ENCODE measurements at regions not wholly inside any gene's neighbourhood (a gene's known extent, or its start where the extent isn't known, plus 50 kb on each side); places are given as distances from the start of the nearest gene placed in this dataset.
"Not testable (repeated sequence)": the region's sequence is repeated elsewhere in the genome, so short reads cannot be mapped to it uniquely, and the experiment has no call there.

GRCh38 chr14:53365486-53366130 lies 212.5 kb upstream of the DDHD1 start:
- TF ChIP-seq CTCF (IDR thresholded peaks at IDR 0.05; ENCODE audit: extremely low read depth, missing control alignments): no peak

GRCh38 chr14:53362916-53363315 lies 209.8 kb upstream of the DDHD1 start:
- DNase-seq (ENCODE audit: low spot score): not testable (repeated sequence)

More at GRCh38 chr14:53365486-53366130, 212.5 kb upstream of the DDHD1 start:
- DNase-seq (ENCODE audit: low spot score): no peak

GRCh38 chr14:53360829-53361228 lies 207.7 kb upstream of the DDHD1 start:
- no peak for DNase-seq (ENCODE audit: low spot score)
- no peak for TF ChIP-seq CTCF (IDR thresholded peaks at IDR 0.05; ENCODE audit: extremely low read depth, missing control alignments)

GRCh38 chr14:53358166-53358565 lies 205.0 kb upstream of the DDHD1 start:
- no peak for TF ChIP-seq CTCF (IDR thresholded peaks at IDR 0.05; ENCODE audit: extremely low read depth, missing control alignments)
- DNase-seq (ENCODE audit: low spot score): no peak

- no peak for TF ChIP-seq CTCF (IDR thresholded peaks at IDR 0.05; ENCODE audit: extremely low read depth, missing control alignments)
Observed at GRCh38 chr14:53356361-53357150, 203.4 kb upstream of the DDHD1 start.

GRCh38 chr14:53355581-53356112 lies 202.5 kb upstream of the DDHD1 start:
- TF ChIP-seq CTCF (IDR thresholded peaks at IDR 0.05; ENCODE audit: extremely low read depth, missing control alignments): no peak
- DNase-seq (ENCODE audit: low spot score): no peak

More at GRCh38 chr14:53356361-53357150, 203.4 kb upstream of the DDHD1 start:
- no peak for DNase-seq (ENCODE audit: low spot score)

GRCh38 chr14:53354336-53354735 lies 201.2 kb upstream of the DDHD1 start:
- no peak for DNase-seq (ENCODE audit: low spot score)
- TF ChIP-seq CTCF (IDR thresholded peaks at IDR 0.05; ENCODE audit: extremely low read depth, missing control alignments): no peak

Data from GM20000 (cell line).